Jurkat, Clone E6-1 (cell line): ENCODE measurements at regions not wholly inside any gene's neighbourhood (a gene's known extent, or its start where the extent isn't known, plus 50 kb on each side); places are given as distances from the start of the nearest gene placed in this dataset.
A peak's percentile ranks its signal among the peaks of the same experiment; 100 is the strongest.
"Not testable (repeated sequence)": the region's sequence is repeated elsewhere in the genome, so short reads cannot be mapped to it uniquely, and the experiment has no call there.

Source experiments
- DNase-seq: peaks from one replicate; pipeline ENCODE4 v3.0.0-alpha.2; 2011; ENCODE audit warnings: low read depth, low spot score
- H3K4me3 ChIP-seq: 2 replicates; pipeline ENCODE4 v1.5.1; 2011; ENCODE audit warnings: mild to moderate bottlenecking, low read length, control low read depth, moderate library complexity

DNA sequence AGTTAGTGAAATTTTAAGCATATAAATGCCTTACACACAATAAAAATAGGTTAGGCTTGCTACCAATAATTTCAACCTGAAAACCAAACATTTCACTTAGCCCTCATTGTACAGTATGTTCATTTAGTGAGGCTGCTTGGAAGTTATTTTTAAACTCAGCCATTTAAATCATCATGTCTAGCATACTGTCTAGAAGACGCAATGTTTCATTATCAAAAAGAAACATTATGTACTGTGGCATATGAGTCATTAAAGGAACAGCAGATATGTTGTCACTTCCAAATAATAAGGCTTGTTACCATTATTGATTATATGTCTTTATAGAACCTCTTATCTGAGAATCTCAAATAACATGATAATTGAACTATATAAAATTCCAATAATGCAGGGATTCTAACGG, 304.7 kb downstream of the RMST start:
- DNase-seq: no peak
- H3K4me3 ChIP-seq: no peak overlapping the region

DNA sequence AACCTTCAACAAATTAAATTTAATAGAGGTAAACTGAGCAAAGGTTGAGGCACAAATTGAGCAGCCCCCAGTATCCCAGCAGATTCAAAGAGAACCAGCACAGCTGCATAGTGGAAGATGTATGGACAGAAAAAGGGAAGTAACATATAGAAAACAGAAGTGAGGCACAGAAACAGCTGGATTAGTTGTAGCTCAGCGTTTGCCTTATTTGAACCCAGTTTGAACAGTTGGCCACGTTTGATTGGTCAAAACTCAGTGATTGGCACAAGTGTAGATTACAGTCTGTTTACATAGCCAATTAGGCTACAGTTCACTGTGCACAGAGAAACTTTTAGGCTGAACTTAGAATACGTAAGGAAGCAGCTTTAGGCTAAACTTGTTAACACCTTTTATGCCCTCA, 315.5 kb downstream of the RMST start:
- no peak overlapping the region for H3K4me3 ChIP-seq
- DNase-seq: no peak

DNA sequence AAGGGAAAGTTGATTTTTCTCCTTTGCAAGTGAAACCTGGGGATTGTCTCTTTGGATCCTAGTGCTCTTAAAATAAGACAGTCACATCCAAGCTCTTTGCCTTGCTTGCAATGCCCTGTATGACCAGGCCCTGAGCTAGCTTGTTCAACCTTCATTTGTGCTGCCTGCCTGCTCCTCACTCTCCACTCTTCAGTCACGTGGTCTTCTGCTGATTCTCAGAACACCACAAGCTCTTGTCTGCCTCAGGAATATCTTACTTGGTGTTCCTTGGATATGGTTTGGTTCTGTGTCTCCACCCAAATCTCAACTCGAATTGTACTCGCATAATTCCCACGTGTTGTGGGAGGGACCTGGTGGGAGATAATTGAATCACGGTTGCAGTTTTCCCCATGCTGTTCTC, 318.7 kb downstream of the RMST start:
- H3K4me3 ChIP-seq: no peak overlapping the region

DNA sequence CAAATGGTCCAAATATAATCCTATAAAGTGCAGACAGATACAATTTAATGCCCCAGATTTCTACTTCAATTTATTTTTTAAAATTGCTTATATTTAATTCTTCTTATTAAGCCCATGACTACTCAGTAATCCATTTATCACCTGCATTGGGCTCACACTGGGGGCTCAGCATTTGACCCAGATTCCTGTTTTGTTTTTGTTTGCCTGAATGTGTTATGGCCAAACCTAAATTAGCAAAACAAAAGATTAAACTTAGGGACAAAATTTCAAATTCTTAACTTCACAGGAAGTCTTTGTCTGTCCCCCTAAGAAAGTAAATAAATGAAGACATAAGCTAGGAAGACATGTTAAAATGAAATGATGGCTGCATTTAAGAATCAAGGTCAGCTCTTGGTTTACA, 322.3 kb downstream of the RMST start:
- no peak for DNase-seq
- H3K4me3 ChIP-seq: no peak overlapping the region

More for the DNA sequence above, 318.7 kb downstream of the RMST start:
- no peak for DNase-seq

DNA sequence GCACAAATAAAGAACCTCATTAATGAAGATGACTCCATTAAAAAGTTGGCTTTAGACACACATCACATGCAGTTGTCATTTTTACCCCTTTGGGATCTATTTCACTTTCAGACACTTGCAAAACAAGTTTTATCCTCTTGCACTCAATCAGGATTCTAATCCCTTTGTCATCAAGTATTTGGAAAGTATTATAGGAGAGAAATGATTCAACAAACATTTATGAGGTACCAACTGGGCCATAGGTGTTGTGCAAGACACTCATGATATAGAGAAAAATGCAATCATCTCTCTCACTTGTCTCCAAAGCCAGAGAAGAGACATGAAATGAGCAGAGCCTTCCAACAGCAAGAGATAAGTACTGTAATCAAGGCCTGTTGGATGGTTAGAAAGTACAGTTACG, 327.7 kb downstream of the RMST start:
- H3K4me3 ChIP-seq: no peak overlapping the region
- no peak for DNase-seq

DNA sequence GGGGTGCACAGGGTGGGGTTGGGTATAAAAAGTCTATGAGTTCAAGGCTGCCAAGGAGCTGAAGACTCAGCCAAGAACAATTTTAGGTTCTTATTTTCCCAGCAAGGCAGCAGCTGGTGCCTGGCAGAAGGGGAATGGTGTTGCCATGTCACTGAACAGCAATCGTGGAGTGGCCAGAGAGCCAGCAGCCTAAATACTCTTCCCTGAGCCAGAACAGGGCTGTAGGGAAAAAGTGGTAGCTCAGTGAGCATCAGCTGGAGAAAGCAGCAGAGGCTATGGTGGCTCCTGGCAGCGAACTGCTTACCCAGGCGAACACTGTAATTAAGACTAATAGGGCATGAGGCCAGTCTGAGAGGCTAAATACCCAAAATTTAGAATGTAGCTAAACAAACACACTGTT, 334.9 kb downstream of the RMST start:
- no peak for DNase-seq
- H3K4me3 ChIP-seq: no peak overlapping the region

DNA sequence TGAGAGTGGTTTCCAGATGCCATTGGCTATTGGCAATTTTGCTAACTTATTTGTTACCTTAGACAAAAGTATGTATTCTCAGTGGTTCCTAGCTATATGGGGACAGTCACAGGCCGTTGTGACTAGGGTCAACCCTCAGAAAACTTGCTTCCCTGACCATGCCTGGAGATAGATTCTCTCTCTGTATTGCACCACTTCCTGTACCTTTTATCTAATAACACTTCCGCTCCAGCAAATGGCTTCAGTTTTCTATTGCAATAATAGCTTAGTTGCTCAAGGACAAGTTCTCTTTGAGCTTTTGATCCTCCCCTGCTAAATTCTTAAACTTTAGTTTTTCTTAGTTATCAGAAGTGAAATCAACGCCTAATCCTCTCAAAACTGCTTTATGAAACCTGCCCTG, 338.0 kb downstream of the RMST start:
- DNase-seq: peak; percentile 14
- H3K4me3 ChIP-seq: no peak overlapping the region

DNA sequence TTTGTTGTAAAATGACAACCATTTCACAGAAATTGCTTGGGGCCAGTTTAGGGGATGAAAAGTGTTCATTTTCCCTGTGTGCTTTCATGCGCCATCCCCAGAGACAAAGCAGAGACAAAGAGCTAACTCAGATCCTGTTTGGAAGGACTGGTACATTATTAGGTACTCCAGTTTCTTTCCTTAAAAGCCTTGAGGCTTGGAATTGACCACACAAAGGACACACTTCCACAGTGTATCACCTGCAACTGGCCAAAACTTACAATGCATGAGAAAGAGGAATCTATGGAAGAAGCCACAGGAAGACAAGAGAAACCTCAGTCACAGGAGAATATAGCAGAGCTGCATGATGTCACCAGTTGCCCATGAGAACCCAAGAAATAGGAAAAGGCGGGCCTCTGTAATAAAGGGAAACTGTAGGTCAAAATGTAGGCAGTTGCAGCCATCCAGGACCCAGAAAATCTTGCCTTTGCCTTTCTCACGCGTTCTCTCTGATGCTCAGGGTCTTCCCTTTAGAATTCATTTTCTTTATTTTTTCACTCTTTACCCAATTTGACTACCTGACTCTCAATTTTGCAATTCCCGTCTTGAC, 339.0 kb downstream of the RMST start:
- no peak overlapping the region for H3K4me3 ChIP-seq

DNA sequence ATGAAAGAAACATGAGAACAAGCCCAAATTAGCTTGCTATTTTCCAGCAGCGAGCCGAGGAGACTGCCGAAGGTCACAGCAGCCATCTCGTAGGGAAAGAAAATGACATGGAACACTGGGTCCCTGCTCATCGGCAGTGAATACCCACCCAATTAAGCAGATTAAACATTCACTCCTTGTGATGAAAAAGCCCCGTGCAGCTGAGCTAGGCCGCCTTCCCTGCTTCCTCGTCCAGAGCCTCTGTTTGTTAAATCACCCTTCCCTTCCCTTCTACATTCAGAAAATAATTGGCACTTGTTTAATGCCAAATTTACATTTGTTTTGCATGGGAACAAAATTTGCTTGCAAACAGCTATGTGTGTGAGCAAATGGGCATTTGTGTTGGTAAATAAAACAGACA, 342.5 kb downstream of the RMST start:
- no peak for DNase-seq
- H3K4me3 ChIP-seq: no peak overlapping the region

More for the DNA sequence above, 339.0 kb downstream of the RMST start:
- DNase-seq: no peak

DNA sequence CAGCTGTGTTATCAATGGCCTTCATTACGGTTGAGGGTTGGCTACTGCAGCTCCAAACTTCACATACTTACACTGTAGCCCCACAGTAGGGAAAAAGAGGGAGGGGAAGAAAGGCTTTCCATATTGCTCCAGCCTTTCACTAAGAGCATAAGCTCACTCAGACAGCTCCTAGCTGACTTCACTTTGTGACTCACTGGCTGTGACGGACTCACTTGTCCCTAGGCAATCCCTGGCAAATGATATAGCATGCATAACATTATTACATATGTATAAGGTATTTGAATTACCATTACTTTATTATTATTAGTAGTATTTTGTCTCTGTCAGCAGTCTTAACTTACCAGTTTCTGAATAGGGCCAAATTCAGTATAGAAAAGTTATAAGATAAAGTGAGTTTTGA, 350.7 kb downstream of the RMST start:
- DNase-seq: no peak
- no peak overlapping the region for H3K4me3 ChIP-seq

DNA sequence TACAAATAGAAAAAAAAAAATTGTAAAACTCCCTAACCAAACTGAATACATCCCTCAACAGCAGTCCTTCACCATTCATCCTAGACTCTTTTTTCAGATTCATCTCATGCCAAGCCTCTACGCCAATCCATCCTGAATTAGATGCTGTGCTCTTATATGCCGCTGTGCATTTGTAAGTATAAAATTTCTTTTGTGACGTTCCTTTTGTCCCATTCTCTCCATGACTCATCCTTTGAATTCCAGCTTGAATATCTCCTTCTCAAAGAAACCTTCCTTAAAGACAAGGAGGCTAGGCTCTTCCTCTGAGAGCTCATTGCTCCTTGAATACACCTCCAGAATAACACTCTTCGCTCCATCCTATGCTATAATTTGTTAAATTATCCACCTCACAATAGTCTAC, 359.2 kb downstream of the RMST start:
- no peak for DNase-seq
- no peak overlapping the region for H3K4me3 ChIP-seq

DNA sequence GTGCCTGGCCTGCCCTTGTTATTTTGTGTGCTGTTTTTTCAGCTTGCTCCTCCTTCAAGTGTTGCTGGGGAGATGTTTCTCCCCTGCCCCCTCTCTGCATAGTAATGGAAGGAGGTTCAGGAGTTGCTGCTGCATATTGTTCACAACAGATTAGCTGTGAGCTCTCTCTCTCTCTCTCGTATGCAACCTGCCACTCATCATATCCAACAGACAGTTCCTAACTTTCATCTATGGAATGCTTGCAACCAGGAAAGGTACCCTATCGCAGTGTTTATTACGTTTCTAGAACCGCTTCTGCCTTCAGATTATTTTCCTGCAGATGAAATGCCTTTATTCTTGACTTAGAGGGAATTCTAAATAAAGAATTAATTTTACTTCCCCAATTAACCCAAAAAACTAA, 372.9 kb downstream of the RMST start:
- DNase-seq: no peak
- no peak overlapping the region for H3K4me3 ChIP-seq

DNA sequence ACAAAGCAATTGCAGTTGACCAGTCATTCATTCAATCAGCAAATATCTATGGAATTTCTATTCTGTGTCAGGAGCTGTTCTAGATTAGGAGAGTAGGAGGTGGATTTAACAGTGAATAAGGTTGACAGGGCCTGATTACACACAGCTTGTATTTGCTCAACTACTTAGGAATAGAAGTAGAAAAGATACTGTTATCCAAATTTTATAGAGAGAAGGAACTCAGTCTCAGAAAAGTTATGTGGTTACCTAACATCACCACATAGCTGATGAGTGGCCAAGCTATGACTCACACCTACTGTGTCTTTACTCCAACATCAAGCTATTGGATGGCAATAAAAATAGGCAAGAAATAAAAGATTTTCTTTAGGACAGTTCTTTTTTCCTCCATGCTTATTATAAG, 374.8 kb downstream of the RMST start:
- H3K4me3 ChIP-seq: no peak overlapping the region
- no peak for DNase-seq

DNA sequence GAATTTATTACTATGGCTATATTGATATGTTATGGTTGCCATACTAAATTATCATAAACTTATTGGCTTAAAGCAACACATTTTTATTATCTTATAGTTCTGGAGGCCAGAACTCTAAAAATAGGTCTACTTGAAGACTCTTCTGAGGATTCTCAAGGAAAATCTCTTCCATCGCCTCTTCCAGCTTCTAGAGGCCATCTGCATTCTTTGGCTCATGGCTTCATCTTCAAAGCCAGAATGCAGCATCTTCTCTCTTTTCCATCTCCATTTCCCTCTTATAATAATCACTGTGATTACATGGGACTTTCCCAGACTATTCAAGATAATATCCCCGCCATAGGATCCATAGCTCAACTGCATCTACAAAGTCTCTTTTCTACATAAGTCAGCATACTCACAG, 385.4 kb downstream of the RMST start:
- no peak overlapping the region for H3K4me3 ChIP-seq
- DNase-seq: no peak

DNA sequence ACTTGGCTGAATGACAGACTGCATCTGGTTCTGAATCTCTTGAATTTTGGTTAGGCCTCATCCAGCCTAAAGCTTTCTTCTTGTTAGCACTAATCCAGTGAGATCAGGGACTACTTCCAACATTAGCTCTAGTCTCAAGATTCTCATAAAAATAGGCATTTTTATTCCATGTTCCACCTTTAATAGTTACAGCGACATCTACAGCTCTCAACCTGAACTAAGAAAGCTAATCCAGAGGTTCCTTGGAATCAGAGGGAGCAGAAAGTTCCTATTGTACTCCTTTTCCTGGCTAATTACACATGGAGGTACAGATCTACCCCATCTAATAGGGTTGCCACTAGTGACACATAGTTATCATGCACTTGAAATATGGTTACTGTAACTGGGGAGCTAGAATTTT, 391.9 kb downstream of the RMST start:
- no peak for DNase-seq
- no peak overlapping the region for H3K4me3 ChIP-seq

DNA sequence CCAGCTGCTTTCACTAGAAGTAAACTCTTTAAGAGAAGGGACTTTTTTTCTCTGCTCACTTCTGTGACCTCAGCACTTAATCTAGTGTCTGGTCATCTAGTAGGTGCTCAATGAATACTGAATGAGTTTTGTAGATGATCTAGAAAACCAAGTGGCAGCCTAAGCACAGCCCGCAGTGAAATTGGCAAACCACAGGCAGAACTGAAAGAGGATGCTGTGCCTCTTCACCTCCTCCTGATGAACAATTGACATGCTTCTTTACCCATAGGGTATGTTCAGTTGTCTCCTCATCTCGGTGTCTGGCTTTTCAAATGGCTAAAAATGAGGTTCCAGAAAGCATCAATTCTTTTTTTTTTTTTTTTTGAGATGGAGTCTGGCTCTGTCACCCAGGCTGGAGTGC, 399.5 kb downstream of the RMST start:
- no peak overlapping the region for H3K4me3 ChIP-seq
- no peak for DNase-seq

DNA sequence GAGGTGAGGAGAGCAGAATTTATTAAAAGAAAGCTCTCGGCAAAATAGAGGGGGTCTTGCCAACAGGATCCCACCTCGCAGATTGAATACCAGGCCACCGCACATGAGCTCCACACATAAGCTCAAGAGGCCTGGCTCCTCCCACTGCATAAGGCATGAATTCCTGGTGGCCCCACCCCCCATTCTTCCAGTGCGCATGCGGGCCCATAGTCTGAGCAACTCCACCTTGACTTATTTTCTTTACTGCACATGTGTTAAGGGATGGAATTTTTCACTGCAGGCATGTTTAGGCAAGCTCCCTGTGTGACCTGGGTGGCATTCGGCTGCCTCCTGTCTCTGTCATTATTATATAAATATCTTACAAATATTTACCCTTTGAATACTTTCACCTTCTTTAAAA, 412.5 kb downstream of the RMST start:
- no peak overlapping the region for H3K4me3 ChIP-seq
- no peak for DNase-seq

DNA sequence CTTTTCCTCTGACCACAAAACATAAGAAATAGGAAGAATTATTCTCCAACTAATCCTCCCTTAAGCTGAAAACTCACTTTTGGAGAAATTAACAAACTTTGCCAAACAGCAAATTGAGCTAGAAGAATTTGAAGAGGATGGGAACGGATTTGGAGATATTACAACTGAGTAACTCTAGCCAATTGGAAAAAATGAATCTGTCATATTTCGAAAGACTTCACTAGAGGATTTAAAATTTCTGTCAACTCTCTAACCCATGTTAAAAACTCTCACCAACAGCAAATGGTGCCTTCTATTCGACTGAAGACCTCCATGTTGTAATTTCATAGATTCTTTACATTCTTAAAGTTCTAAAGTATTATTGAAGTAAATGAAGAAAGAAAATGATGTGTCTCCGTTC, 414.2 kb downstream of the RMST start:
- no peak for DNase-seq
- H3K4me3 ChIP-seq: no peak overlapping the region

DNA sequence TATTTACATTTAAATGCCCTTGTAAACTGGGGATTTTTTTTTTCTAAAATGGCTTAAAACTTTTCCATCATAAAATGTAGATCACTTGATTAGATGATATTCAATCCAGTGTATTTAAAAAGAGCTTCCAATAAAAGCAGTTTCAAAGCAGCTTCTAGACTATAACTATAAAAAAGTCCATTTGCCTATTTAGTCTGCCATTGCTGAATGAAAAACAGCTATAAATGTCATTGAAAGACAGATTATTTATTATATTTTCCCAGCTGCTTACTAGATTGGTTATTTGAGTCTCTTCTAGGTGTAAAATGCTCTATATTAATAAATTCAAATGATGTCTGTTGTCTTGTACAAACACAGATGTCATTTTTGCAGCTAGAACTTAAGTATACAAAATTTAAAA, 414.8 kb downstream of the RMST start:
- DNase-seq: no peak
- no peak overlapping the region for H3K4me3 ChIP-seq

DNA sequence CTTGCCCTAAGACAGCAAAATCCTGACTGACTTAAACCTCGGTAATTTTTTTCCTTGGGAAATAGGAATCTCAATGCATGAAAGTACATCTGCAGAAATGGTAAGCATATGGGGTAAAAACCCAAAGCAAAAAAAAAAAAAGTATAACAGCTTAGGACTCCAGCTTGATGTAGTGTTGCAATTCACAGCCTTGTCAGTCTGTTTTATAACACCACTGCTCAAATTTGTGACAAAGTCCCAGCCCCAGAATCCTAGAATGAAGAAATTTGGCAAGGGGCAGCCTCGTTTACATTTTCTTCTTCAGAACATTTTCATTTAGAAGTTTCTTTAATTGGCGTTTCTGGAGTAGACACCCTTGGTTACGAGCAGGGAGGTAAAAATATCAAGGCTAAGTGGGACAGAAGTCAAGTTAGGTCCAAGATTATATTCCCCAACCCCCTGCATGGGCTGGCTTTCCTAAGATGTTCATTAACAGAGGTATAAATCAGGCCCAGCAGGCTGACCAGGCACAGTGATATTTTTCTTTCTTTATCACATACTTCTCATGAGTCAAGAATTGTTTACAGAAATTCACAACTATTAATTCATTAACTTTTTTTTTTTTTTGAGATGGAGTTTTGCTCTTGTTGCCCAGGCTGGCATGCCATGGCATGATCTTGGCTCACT, 424.0 kb downstream of the RMST start:
- H3K4me3 ChIP-seq: no peak overlapping the region
- DNase-seq: no peak

DNA sequence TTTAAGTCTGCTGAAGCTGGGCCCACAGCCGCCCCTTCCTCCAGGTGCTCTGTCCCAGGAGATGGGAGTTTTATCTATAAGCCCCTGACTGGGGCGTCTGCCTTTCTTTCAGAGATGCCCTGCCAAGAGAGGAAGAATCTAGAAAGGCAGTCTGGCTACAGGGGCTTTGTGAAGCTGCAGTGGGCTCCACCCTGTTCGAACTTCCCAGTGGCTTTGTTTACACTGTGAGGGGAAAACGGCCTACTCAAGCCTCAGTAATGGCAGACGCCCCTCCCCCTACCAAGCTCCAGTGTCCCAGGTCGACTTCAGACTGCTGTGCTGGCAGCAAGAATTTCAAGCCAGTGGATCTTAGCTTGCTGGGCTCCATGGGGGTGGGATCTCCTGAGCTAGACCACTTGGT, 435.3 kb downstream of the RMST start:
- not testable (repeated sequence) for DNase-seq, H3K4me3 ChIP-seq
